ENCODE measurements at regions not wholly inside any gene's neighbourhood (a gene's known extent, or its start where the extent isn't known, plus 50 kb on each side); places are given as distances from the start of the nearest gene placed in this dataset.
"Not testable (repeated sequence)": the region's sequence is repeated elsewhere in the genome, so short reads cannot be mapped to it uniquely, and the experiment has no call there.

DNA sequence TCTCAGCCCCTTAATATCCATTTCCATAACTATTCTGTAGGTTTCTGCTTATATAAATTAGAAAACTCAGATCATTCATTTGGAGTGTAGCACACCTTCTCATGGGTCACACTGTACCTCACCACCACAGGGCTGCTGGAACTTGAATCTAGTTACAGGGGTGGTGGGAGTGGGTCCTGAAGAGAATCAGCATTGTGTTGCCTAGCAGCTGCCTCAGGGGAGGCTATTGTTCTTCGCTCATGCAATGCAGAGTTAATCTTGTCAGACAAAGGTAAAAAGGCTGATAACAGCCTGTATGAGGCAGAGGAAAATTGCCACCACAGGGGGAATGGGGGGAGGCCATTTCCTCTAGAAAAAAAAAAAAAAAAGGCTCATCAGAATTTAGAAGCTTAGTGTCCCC, 496.0 kb upstream of the ADGRB3 start:
- H3K9me3 ChIP-seq = no peaks in the 10 kb centered on the region
- DNase-seq (ENCODE audit: low spot score) = no peak
- no peak overlapping the region for H3K4me3 ChIP-seq
- no peak for ATAC-seq (ENCODE audit: insufficient number of reproducible peaks, low FRiP score, low read depth)
- no peaks in the 10 kb centered on the region for H3K4me1 ChIP-seq (ENCODE audit: control insufficient read depth in 1 of 2, low read depth in 2 of 2)
- TF ChIP-seq, protein P1, sequence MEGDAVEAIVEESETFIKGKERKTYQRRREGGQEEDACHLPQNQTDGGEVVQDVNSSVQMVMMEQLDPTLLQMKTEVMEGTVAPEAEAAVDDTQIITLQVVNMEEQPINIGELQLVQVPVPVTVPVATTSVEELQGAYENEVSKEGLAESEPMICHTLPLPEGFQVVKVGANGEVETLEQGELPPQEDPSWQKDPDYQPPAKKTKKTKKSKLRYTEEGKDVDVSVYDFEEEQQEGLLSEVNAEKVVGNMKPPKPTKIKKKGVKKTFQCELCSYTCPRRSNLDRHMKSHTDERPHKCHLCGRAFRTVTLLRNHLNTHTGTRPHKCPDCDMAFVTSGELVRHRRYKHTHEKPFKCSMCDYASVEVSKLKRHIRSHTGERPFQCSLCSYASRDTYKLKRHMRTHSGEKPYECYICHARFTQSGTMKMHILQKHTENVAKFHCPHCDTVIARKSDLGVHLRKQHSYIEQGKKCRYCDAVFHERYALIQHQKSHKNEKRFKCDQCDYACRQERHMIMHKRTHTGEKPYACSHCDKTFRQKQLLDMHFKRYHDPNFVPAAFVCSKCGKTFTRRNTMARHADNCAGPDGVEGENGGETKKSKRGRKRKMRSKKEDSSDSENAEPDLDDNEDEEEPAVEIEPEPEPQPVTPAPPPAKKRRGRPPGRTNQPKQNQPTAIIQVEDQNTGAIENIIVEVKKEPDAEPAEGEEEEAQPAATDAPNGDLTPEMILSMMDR (IDR thresholded peaks at IDR 0.05) = no peak
- no peak overlapping the region for H3K27ac ChIP-seq
- H3K27me3 ChIP-seq (replicated peaks; ENCODE audit: insufficient read depth) = no peaks in the 10 kb centered on the region
- H3K36me3 ChIP-seq = no peaks in the 10 kb centered on the region

DNA sequence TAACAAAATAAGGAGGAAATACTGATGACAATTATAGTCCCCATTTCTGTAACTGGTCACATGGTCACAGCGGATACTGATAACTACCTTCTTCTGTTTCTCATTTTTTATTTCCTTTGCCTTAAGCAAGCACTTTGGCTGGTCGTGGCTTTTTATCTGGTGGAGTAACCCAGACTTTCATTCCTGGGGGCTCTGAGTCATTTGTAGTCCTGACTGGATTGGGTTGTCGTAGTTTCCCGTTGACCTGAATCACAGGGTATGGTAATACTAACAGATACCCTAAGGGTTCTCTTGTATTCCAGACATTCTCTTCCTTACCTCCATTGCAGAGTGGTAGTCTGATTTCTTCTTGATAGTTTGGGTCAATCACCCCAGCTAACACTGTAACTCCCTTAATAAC, 500.3 kb upstream of the ADGRB3 start:
- no peaks in the 10 kb centered on the region for H3K9me3 ChIP-seq
- no peak for ATAC-seq (ENCODE audit: insufficient number of reproducible peaks, low FRiP score, low read depth)
- TF ChIP-seq, protein P1 (IDR thresholded peaks at IDR 0.05) = no peak
- no peaks in the 10 kb centered on the region for H3K4me1 ChIP-seq (ENCODE audit: control insufficient read depth in 1 of 2, low read depth in 2 of 2)
- H3K36me3 ChIP-seq = no peaks in the 10 kb centered on the region
- DNase-seq (ENCODE audit: low spot score) = no peak
- H3K4me3 ChIP-seq = no peak overlapping the region
- no peaks in the 10 kb centered on the region for H3K27me3 ChIP-seq (replicated peaks; ENCODE audit: insufficient read depth)
- no peak overlapping the region for H3K27ac ChIP-seq

DNA sequence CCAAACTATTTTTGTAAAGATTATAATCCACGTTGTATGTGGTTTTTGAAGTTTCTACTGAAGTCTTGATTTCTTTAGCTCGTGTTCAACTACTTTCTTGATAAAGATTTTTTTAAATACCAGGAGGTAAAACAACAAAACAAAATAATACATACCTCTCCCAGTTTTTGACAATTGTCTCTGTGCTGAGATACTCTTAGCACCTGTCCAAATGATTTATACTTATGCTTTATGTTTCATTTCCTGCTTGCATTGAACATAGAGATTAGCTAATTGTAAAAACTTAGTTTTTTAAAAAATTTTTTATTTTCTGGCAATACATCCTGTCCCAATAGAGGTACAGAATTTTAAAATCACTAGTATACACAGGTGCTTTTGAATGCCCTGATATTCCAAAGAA, 506.9 kb upstream of the ADGRB3 start:
- Histone ChIP-seq H3K27me3 (replicated peaks; ENCODE audit: insufficient read depth) (no peaks in the 10 kb centered on the region), H3K4me1 (ENCODE audit: control insufficient read depth in 1 of 2, low read depth in 2 of 2) (no peaks in the 10 kb centered on the region), H3K9me3 (no peaks in the 10 kb centered on the region), H3K4me3 (no peak overlapping the region), H3K36me3 (no peaks in the 10 kb centered on the region), H3K27ac (no peak overlapping the region)
- no peak for ATAC-seq (ENCODE audit: insufficient number of reproducible peaks, low FRiP score, low read depth)
- DNase-seq (ENCODE audit: low spot score) = no peak
- TF ChIP-seq, protein P1 (IDR thresholded peaks at IDR 0.05) = no peak

DNA sequence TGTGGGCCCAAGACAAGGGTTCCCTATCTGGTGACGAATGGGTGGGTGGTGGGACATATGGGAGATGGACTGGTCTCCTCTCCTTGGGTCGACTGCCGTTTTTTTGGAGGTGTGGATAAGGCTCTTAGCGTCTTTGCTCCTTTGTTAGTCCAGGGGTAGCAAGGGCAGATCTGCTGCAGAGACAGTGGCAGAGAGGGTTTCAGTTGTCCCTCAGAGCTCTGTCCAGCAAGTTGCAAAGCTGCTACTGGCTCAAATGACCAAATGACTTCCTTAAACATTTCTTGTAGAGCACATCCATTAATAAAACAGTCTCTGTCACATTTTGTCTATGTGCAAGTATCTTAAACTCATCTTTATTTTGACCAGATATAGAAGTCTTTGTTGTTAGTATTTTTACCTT, 508.0 kb upstream of the ADGRB3 start:
- no peaks in the 10 kb centered on the region for H3K9me3 ChIP-seq
- DNase-seq (ENCODE audit: low spot score) = no peak
- no peaks in the 10 kb centered on the region for H3K4me1 ChIP-seq (ENCODE audit: control insufficient read depth in 1 of 2, low read depth in 2 of 2)
- TF ChIP-seq, protein P1 (IDR thresholded peaks at IDR 0.05) = no peak
- ATAC-seq (ENCODE audit: insufficient number of reproducible peaks, low FRiP score, low read depth) = no peak
- no peaks in the 10 kb centered on the region for H3K27me3 ChIP-seq (replicated peaks; ENCODE audit: insufficient read depth)
- H3K27ac ChIP-seq = no peak overlapping the region
- no peak overlapping the region for H3K4me3 ChIP-seq
- no peaks in the 10 kb centered on the region for H3K36me3 ChIP-seq

DNA sequence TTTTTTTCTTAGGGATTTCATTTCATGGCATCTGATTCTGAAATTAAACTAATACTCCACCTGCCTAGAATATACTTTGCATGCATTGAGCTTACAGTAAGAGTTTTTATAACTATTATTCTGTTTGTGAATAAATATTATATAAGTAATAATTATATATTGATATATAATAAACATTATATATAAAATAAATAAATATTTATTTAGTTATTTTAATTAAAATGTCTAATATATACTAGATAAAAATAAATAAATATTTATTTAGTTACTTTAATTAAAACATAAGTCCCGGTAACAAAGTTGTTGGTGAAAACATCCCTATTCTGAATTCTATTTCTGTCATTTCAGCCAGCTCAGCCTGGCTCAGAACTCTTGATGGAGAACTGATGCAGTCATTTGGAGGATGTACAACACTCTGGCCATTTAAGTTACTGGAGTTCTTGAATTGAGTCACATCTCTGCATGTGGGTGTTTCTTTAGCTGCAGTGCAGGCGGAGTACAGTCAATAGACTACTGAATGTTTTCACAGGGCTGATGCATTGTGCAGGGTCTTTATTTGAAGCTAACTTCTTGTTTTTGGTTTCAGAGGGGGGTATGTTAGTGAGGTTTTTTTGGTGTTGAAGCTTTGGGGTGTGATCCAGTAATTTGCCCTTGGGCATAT, 508.9 kb upstream of the ADGRB3 start:
- no peak for DNase-seq (ENCODE audit: low spot score)
- TF ChIP-seq, protein P1 (IDR thresholded peaks at IDR 0.05) = no peak
- no peak for ATAC-seq (ENCODE audit: insufficient number of reproducible peaks, low FRiP score, low read depth)
- H3K4me3 ChIP-seq = no peak overlapping the region
- no peaks in the 10 kb centered on the region for H3K4me1 ChIP-seq (ENCODE audit: control insufficient read depth in 1 of 2, low read depth in 2 of 2)
- H3K36me3 ChIP-seq = no peaks in the 10 kb centered on the region
- no peak overlapping the region for H3K27ac ChIP-seq
- no peaks in the 10 kb centered on the region for H3K27me3 ChIP-seq (replicated peaks; ENCODE audit: insufficient read depth)
- no peaks in the 10 kb centered on the region for H3K9me3 ChIP-seq

DNA sequence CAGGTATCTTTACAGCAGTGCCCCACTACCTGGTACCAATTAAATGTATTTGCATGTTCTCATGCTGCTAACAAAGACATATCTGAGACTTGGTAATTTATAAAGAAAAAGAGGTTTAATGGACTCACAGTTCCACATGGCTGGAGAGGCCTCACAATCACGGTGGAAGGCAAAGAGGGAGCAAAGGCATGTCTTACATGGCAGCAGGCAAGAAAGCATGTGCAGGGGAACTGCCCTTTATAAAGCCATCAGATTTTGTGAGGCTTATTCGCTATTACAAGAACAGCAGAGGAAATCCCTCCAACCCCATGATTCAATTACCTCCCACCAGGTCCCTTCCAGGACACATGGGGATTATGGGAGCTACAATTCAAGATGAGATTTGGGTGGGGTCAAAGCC, 512.1 kb upstream of the ADGRB3 start:
- ATAC-seq (ENCODE audit: insufficient number of reproducible peaks, low FRiP score, low read depth); H3K4me1 ChIP-seq (ENCODE audit: control insufficient read depth in 1 of 2, low read depth in 2 of 2); H3K4me3 ChIP-seq; H3K9me3 ChIP-seq; H3K27me3 ChIP-seq (replicated peaks; ENCODE audit: insufficient read depth); H3K27ac ChIP-seq; DNase-seq (ENCODE audit: low spot score); H3K36me3 ChIP-seq: not testable (repeated sequence)

Measured in thoracic aorta (tissue), 2 donors.